Stimulated activated naive CD8-positive, alpha-beta T cell treated with anti-CD3 and anti-CD28 coated beads, Interleukin-15, Interleukin-2, amounts not matched to agents 100 U/mL and 50 U/mL, for 24 hours (primary cell): ENCODE measurements at regions not wholly inside any gene's neighbourhood (a gene's known extent, or its start where the extent isn't known, plus 50 kb on each side); places are given as distances from the start of the nearest gene placed in this dataset.

Experiments used
- ATAC-seq: fragments of 150-1000 bp; cut with Tn5 transposase; one replicate; pipeline ENCODE4 v1.10.0; 2021
- DNase-seq: peaks from one replicate; pipeline ENCODE4 v3.0.0; 2021

- no peak for DNase-seq
- no peak for ATAC-seq
These were observed 547.2 kb downstream of the PLPP3 start for GRCh38 chr1:56032096-56032676.

DNA sequence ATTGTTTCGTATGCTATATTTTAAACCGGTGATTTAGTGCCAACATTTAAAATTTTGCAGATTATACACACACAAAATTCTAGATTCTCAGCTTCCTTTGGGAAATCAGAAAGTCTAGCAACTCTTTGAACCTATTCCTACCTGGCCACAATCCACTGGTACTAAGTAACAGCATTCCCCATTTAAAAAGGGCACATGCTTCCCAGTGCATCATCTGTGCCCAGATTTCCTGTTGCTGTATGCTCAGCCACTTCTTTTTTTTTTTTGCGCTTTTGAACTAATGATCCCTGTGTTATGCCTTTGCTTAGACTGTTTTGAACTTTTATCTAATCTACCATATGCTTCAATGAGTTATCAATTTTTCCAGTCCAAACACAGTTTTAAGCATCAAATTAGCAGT, 548.4 kb downstream of the PLPP3 start:
- DNase-seq (no peak), ATAC-seq (no peak)

GRCh38 chr1:56029319-56030003, 549.9 kb downstream of the PLPP3 start:
- DNase-seq (no peak), ATAC-seq (no peak)

DNA sequence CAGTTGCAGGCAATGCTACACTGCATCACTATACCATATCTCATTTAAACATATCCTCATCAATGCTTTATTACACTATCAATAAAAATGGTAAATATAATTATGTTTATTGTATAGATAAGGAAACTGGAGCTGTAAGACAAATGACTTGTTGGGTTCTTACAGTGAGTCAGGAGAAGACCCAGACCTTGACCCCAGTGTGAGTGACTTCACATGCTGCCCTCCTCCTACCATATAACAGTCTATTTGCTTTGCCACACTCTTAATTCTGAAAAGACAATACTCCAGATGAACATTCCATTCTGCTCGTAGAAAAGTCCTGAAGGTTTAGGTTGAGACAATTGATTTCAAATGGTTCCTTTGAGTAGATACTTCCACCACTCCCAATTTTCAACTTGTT, 550.5 kb downstream of the PLPP3 start:
- ATAC-seq (no peak), DNase-seq (no peak)

- ATAC-seq (no peak), DNase-seq (no peak)
These were observed 551.1 kb downstream of the PLPP3 start for GRCh38 chr1:56028244-56028643.

DNA sequence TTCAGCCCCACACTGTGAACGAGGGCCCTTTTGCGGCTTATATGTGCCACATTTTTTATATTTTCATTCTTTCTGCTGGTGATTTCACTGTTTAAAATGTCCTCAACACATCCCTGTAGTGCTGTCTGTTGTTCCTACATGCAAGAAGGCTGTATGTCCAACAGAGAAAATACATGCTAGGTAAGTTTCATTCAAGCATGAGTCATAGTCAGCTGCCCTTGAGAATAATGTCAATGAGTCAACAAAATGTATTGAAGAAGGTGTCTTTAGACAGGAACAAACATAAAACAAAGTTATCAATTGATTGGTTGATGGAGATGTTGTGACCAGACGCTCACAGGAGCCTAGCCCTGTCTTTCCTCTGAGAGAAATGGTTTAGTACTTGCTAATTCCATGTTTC, 553.4 kb downstream of the PLPP3 start:
- ATAC-seq (no peak), DNase-seq (no peak)

DNA sequence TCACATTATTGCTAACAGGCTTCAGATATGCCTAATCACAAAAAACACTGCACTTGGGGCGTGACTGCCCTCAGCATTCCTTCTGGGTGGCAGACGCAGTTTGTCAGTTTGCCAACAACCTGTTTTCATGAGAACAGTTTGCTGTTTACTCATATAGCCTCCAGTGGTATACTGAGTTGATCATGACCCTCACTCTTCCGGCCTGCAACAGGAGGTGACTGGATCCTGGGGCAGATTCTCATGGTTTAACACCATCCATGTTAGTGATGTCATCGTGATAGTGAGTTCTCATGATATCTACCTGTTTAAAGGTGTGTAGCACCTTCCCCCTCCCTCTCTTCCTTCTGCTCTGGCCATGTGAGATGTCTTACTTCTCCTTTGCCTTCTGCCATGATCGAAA, 555.2 kb downstream of the PLPP3 start:
- ATAC-seq: no peak

DNA sequence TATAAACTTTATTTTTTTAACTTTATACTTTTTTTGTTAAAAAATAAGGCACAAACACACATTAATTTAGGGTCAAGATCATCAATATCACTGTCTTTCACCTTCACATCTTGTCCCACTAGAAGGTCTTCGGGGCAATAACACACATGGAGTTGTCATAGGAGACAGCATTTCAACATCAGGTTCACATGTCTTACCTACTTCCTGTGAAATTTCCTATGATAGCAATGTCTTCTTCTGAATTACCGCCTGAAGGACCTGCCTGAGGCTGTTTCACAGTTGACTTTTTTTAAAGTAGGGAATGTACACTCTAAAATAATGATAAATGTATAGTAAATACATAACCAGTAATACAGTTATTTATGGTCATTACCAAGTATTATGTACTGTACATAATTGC, 559.4 kb downstream of the PLPP3 start:
- ATAC-seq: no peak
- DNase-seq: no peak

More for the DNA sequence above, 555.2 kb downstream of the PLPP3 start:
- no peak for DNase-seq

- DNase-seq: no peak
These were observed 559.9 kb downstream of the PLPP3 start for GRCh38 chr1:56019472-56019871.

DNA sequence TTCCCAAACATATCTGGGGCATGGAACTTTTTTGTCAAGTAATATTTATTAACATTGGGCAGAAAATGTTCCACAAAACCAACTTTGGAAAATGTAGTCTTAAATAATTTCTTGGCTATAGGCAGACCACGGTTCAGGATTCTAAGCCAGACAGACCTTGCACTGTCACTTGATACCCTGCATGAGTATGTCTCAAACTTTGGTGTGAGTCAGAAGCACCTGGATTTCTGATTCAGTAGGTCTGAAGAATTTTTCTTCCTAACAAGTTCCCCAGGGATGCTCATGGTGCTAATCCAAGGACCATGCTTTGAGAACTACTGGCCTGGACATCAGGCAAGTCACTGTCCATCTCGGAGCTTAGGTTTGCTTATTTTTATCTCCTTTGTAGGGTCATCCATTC, 562.0 kb downstream of the PLPP3 start:
- DNase-seq (no peak), ATAC-seq (no peak)

More at GRCh38 chr1:56019472-56019871, 559.9 kb downstream of the PLPP3 start:
- ATAC-seq: no peak

DNA sequence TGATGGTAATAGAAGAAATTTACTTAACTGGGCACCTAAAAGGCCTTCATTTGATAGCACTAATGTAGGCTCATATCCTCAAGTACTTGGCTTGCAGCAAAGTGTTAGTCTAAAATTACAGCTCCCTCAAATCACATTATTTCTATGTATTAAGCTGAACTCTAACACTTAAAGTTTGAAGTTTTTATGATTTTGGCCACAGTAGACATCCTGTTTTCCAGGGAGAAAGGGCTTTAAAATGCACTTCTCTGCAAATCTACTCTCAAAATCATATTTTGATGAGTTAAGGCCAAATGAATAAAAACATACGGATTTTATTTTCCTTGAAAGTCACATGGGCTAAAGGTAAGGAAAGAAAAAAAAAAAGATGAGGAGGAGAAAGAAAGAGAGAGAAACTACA, 575.5 kb downstream of the PLPP3 start:
- no peak for ATAC-seq
- DNase-seq: no peak

- DNase-seq: no peak
- no peak for ATAC-seq
These were observed 577.1 kb downstream of the PLPP3 start for GRCh38 chr1:56002231-56002630.

GRCh38 chr1:56000424-56000823, 578.9 kb downstream of the PLPP3 start:
- DNase-seq (no peak), ATAC-seq (no peak)

- DNase-seq (no peak), ATAC-seq (no peak)
These were observed 581.8 kb downstream of the PLPP3 start for GRCh38 chr1:55997536-55997935.

GRCh38 chr1:55993646-55994318, 585.6 kb downstream of the PLPP3 start:
- ATAC-seq (no peak), DNase-seq (no peak)

- DNase-seq (no peak), ATAC-seq (no peak)
These were observed 589.4 kb downstream of the PLPP3 start for GRCh38 chr1:55990007-55990406.

- DNase-seq (no peak), ATAC-seq (no peak)
These were observed 590.4 kb downstream of the PLPP3 start for GRCh38 chr1:55988963-55989452.

GRCh38 chr1:55987491-55988249, 591.7 kb downstream of the PLPP3 start:
- DNase-seq (no peak), ATAC-seq (no peak)

- no peak for DNase-seq
- ATAC-seq: no peak
These were observed 593.4 kb downstream of the PLPP3 start for GRCh38 chr1:55986003-55986402.

DNA sequence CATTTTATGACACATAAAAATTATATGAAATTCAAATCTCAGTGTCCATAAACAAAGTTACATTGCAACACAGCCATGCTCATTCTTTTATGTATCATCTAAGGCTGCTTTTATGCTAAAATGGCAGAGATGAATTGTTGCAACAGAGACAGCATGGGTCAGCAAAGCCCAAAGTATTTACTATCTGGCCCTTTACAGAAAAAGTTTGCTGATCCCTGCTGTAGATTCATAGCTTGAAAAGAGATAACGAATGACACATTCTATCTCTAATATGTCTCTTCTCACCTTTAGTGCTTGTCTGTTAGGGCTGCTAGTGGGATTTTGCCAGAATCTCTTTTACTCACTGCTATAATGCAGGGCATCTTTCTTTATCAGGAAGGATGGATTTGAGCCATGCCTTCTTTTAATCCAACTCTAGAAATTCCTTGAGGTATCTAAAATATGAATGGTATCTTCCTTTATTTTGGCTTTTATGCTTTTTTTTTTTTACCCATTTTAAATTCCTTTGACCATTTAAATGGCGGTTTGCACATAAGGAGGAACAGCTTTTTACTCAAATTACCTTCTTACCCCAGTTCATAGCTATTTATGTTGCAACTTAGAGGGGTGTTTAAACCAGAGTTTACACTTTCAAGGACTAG, 598.2 kb downstream of the PLPP3 start:
- ATAC-seq: no peak
- DNase-seq: no peak

- no peak for DNase-seq
- no peak for ATAC-seq
These were observed 598.8 kb downstream of the PLPP3 start for GRCh38 chr1:55980582-55980981.

DNA sequence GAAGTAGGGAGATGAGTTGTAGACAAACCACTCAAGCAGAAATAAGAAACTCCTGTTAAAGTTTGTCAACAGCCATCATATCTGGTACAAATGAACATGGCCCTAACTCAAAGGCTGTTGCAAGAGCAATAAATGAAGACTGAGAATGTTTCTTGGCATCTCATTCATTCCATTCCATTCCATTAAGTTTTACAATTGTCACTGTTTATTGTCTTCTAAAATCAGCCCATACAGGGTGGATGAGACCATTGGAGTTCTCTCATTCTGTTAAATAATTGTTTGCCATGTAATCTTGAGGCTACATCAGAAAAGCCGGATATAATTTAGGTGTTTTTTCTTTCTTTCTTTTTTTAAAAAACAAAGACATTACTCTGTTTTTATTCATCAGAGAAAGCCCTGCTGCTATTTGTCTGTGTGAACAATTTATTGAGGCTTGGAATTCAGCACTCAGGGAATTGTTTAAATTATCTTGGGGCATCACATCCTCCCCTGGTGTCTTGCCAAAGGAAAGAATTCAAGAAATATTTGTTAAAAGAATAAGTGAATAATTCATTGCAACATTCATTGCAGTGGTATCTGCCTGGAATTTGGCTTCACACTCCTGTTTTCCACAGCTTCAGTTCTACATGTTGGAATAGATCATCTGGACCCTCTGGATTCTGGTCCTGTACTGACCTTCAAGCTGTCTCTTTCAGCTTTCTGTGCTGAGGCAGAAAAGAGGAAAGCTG, 604.5 kb downstream of the PLPP3 start:
- no peak for DNase-seq
- ATAC-seq: no peak
